ENCODE measurements at regions not wholly inside any gene's neighbourhood (a gene's known extent, or its start where the extent isn't known, plus 50 kb on each side); places are given as distances from the start of the nearest gene placed in this dataset.

DNA sequence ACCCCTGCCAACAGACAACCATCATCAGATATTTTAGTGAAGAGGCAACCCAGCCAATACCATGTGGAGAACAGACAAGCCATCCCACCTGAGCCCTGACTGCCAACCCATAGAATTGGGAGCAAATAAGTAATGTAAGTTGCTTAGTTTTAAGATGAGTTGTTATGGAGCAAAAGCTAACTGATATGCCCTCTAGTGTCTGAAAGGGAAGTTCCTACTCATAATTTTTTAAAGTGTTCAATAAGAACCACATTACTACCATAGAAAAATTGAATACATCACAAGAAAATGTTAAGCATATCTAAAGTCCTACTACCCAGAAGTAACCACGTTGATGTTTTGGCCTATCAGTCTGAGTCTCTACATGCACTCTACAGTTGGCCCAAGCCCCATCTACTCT, 50.8 kb upstream of the SLC36A4 start:
- peak; percentile 10 for DNase-seq (ENCODE audit: low read depth)

DNA sequence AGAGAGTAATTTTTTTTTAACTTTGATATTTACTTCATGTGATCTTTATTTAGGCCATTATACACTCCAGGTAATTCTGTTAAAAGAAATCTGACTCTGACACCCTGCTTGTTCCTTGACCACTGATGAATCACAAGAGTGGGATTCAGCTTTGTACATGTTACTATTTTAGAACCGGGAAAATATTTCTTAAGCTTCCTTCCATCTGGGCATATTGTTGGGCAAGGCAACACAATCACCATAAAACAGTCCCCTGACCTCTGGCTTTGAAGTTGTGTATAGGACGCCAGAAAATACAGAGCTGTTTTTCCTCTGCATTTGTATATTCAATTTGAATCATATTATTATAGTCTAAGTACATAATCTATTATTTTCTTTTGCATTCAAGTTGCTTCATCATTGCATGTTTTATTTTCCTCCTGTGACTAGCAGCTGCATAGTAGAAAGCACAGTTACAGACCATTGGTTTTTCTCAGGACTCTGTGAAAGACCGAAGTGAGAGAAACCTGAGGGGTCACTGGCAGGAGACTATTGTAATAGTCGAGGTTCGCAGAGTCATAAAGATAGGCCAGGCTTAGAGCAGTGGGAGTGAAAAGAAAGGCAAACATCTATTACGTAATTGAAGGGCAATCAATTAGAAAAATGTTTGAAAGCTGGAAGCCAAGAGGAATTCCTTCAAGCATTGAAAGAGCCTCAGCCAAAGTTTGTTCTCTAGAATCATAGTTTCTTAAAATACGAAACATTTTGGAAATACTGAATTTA, 51.8 kb upstream of the SLC36A4 start:
- no peak for DNase-seq (ENCODE audit: low read depth)

DNA sequence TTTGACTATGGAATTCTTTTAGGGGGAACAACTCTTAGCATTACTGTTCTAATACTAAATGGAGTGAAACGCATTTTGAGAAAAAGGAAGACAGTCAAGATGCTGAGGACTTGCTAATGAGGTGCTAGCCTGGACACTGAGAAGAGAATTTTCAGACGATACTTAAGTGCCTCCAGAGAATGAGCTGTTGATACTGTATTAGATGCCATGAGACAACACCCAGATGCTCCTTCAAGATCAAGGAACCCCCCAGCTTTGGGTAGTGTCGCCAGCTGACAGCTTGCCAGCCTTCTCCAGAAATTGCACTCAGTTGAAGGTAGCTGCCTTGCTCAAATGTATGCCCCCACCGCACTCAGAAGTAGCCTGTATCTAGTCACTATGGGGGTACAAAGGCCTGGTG, 52.5 kb upstream of the SLC36A4 start:
- no peak for DNase-seq (ENCODE audit: low read depth)

DNA sequence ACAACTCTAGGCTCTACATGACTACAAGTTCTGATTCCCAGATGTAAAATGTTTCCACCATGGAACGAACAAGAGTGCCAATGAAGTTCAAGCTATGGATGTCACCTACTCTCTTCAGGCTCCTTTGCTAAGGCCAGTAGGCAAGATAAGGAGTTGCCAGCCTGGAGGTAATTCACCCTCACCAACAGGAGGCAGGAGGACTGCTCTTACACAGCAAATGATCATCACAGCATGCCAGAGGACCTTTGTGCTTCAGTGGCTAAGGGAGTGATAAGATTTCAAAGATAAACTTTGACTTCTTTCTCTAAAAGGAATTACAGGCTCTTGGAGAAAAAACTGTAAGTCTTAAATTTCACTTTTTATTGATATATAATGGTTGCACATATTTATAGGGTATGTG, 54.1 kb upstream of the SLC36A4 start:
- no peak for DNase-seq (ENCODE audit: low read depth)

DNA sequence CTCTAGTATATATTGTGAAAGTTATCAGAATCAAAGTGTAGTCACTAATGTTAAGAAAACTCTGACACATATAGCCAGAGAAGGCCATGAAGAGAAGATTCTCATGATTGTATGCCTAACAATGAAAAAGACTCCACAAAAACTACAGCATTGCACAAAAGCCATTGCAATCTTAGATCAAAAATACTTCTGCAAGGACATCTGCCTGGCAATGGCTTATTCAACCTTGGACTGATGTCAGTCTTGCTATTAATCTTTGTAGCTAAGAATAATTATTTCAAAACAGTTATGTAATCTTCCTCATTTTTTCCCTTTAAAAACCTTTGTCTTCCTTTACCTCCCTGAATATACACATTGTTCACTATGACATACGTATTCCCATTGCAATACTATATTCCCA, 55.3 kb upstream of the SLC36A4 start:
- DNase-seq (ENCODE audit: low read depth) = no peak

DNA sequence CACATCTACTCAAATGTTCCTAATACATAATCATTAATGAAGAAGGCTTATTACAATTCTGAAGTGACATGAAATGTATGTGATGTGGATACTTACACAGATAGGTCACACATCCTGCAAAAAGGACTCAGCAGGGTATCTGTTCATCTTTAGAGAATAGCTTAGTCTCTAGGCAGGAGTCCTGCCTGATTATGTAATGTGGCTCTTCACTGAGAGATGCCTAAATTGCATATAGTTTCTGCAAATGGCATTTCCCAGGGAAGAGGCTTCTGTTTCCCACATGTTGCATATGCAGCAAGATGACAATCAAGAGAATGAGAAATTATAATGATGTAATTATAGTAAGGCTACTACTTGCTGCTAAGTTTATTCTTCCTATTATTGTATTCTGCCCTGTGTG, 58.8 kb upstream of the SLC36A4 start:
- no peak for DNase-seq (ENCODE audit: low read depth)

DNA sequence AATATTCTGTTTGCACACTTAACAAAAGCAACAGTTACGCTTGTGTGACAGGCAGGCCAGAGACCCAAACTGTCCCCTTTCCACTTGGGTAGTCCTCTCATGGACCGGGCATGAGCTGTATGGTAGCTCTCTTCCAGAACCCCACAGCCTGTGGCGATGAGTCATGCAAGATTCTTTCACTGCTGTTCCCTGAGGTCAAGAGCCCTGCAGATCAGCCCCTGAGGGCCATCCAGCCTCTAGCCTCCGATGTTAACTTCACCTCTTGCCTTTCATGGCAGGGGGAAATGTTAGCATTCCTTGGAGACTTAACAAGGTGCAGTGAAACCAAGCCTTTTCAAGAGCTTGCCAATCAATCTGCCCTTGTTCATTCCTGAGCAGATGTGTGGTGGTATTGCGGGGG, 63.2 kb upstream of the DEUP1 start:
- DNase-seq (ENCODE audit: low read depth) = no peak

DNA sequence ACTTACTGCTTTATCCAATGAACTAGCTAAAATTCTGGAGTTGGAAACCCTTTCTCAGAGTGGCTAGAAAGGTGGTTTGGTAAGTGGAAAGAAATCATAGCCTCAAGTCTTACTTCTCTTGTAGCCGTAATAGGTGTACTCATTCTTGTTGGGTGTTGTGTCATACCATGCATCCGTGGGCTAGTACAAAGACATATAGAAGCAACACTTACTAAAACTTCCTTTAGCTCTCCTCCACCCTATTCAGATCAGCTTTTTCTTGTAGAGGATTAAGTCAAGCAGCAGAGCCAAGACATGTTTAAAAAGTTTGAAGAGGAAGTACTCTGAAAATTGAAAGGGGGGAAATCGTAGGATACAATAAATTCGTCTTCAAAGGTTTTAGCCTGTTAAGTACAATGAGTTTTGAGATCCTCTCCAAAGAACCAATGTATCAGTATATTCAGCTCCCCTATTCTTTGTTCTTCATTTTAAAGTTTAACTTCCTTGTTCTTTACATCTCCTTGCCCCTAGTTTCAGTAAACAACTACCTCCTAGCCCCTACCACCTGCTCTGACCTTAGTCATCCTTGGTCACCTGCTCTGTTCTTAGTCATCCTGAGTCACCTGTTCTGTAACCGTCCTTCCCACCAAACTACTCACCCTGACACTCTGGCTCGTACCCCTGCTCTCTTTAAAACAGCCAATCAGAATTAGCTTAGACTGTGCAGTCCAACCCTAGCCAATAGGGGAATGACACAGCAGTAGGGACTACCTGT, 62.1 kb upstream of the DEUP1 start:
- DNase-seq (ENCODE audit: low read depth) = no peak

DNA sequence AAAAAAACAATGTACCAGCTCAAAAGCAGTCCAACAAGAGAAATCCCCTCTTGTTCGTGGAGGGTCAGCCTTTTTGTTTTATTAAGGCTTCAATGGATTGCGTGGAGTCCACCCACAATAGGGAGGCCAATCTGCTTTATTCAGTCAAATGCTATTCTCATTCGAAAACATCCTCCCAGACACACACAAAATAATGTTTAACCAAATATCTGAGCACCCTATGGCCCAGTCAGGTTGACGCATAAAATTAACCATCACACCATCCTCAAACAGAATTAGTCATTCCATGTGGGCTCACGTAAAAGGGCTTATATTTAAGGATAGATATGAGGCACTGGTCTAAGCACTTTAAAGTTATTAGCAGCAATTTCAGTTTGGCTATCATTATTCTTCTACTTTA, 58.9 kb upstream of the DEUP1 start:
- DNase-seq (ENCODE audit: low read depth) = no peak

DNA sequence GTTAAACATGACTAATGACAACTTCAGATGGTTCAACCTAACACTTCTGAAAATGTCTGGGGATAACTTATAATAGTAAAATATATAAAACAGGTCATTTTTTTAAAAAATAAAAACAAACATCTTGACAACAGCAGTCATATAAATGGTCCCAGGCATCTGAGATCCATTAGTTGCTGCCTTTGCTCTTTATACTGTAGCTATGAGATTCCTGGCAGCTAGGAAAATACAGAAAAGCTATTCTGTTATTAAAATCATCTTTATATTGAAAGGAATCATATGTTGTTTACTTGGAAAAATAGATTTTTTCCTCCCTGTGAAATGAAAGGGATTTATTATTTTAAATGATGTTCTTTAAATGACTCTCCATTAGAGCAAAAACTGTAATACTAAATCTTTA, 55.7 kb upstream of the DEUP1 start:
- no peak for DNase-seq (ENCODE audit: low read depth)

DNA sequence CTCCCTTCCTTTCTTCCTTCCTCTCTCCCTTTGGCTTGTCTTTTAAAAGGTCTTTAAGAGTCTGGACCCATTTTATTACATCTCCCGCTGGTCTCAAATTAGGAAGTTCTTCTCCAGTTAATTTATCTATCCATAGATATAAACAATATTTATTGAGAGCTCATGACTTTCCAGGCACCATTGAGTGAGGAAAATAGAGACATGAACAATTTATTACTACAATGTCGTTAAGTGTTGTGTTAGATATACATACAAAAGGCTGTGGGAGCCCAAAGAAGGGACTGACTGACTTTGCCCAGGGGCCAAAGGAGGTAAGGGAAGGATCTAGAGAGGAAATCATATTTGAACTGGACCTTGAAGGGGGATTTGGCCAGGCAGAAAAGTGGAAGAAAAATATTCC, 51.6 kb upstream of the DEUP1 start:
- DNase-seq (ENCODE audit: low read depth) = no peak

DNA sequence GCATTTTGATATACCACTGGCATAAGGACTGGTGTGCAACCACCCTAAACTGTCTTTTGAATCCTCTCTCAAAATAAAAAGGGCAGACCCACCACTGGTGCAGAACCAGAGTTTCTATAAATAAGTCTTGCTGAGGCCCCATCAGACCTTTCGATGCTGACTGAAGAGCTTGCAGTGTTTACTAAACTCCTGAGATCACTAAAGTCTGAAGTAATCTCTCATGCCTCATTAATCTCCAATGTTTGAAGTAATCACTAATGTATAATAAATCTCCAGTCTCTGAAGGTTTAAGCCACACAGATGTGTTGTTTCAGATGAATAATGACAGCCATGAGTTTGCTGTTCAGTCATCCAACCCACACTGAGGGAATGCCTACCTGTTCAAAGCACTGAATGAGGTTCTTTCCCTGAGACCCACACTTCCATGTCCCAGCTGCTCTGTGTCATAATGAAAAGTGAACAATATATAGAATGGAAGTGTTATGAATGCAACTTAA, 50.6 kb upstream of the DEUP1 start:
- no peak for DNase-seq (ENCODE audit: low read depth)
